NOMO-1 treated with DMSO at 0.1 percent for 48 hours (cell line): ENCODE measurements at regions not wholly inside any gene's neighbourhood (a gene's known extent, or its start where the extent isn't known, plus 50 kb on each side); places are given as distances from the start of the nearest gene placed in this dataset.

ENCODE experiments used
- DNase-seq: peaks from one replicate; lab custom pipeline; 2025; ENCODE audit not compliant: unreplicated experiment; lab: John Stamatoyannopoulos, UW

GRCh38 chr10:63707254-63707910, 186.2 kb downstream of the REEP3 start:
- peak; percentile 85 for DNase-seq

GRCh38 chr10:63708421-63708820, 187.2 kb downstream of the REEP3 start:
- no peak for DNase-seq

GRCh38 chr10:63710703-63711102, 189.5 kb downstream of the REEP3 start:
- DNase-seq, result no peak

- DNase-seq, result no peak
Observed at GRCh38 chr10:63711361-63711760, 190.2 kb downstream of the REEP3 start.

- no peak for DNase-seq
Observed at GRCh38 chr10:63711867-63712716, 190.9 kb downstream of the REEP3 start.

- no peak for DNase-seq
Observed at GRCh38 chr10:63712717-63713115, 191.5 kb downstream of the REEP3 start.

GRCh38 chr10:63713191-63714144, 192.3 kb downstream of the REEP3 start:
- DNase-seq, result no peak

GRCh38 chr10:63716016-63716580, 194.9 kb downstream of the REEP3 start:
- DNase-seq, result peak; percentile 72

- DNase-seq, result no peak
Observed at GRCh38 chr10:63717027-63717715, 196.0 kb downstream of the REEP3 start.

GRCh38 chr10:63718006-63718405, 196.8 kb downstream of the REEP3 start:
- no peak for DNase-seq

- DNase-seq, result no peak
Observed at GRCh38 chr10:63718421-63718820, 197.2 kb downstream of the REEP3 start.

GRCh38 chr10:63719226-63719856, 198.1 kb downstream of the REEP3 start:
- no peak for DNase-seq

- DNase-seq, result peak; percentile 69
Observed at GRCh38 chr10:63720072-63720537, 198.9 kb downstream of the REEP3 start.

GRCh38 chr10:63720676-63721075, 199.5 kb downstream of the REEP3 start:
- peak; percentile 42 for DNase-seq

- no peak for DNase-seq
Observed at GRCh38 chr10:63722537-63722936, 201.3 kb downstream of the REEP3 start.

- no peak for DNase-seq
Observed at GRCh38 chr10:63723320-63723719, 202.1 kb downstream of the REEP3 start.

GRCh38 chr10:63723741-63724140, 202.5 kb downstream of the REEP3 start:
- no peak for DNase-seq

GRCh38 chr10:63724922-63725321, 203.7 kb downstream of the REEP3 start:
- DNase-seq, result no peak

GRCh38 chr10:63726867-63727266, 205.7 kb downstream of the REEP3 start:
- DNase-seq, result no peak

GRCh38 chr10:63727636-63728035, 206.4 kb downstream of the REEP3 start:
- no peak for DNase-seq
